H1 (cell line): ENCODE measurements at regions not wholly inside any gene's neighbourhood (a gene's known extent, or its start where the extent isn't known, plus 50 kb on each side); places are given as distances from the start of the nearest gene placed in this dataset.
A peak's percentile ranks its signal among the peaks of the same experiment; 100 is the strongest.

ENCODE experiments used
- CTCF ChIA-PET: fragments of 300-600 bp; sonication (Branson Sonifier 250); formaldehyde crosslinking; loops from one replicate; lab custom pipeline; 2021; ENCODE audit not compliant: partially characterized antibody; lab: Charles Lee
- POLR2A ChIA-PET: fragments of 300-600 bp; sonication (Branson Sonifier 250); formaldehyde crosslinking; loops from one replicate; lab custom pipeline; 2021; ENCODE audit warnings: inconsistent platforms; ENCODE audit not compliant: partially characterized antibody; lab: Charles Lee
- DNase-seq, 2 experiments: peaks; one replicate each; pipeline versions ENCODE4 v3.0.0 to v3.0.0-alpha.2; 2010 to 2022; ENCODE audit warnings: low spot score in 2 of 2, low read depth in 1 of 2, mixed read lengths in 1 of 2
- FAIRE-seq: peaks from 2 replicates; lab custom pipeline; 2011; peaks lifted over from hg19 to GRCh38; lab: Jason Lieb, UNC
- H2AFZ ChIP-seq: 2 replicates; pipeline ENCODE4 v1.8.1; 2012; ENCODE audit warnings: low read length, inconsistent platforms
- H2AK5ac ChIP-seq: 2 replicates; pipeline ENCODE4 v1.6.1; 2013; ENCODE audit warnings: low read depth, low read length
- H2BK120ac ChIP-seq: replicated peaks from 2 replicates; pipeline ENCODE3; 2013; ENCODE audit warnings: low read depth, low read length, inconsistent platforms
- H2BK12ac ChIP-seq: 2 replicates; pipeline ENCODE4 v1.6.1; 2013; ENCODE audit warnings: low read depth, low read length
- H2BK15ac ChIP-seq: 2 replicates; pipeline ENCODE4 v1.6.1; 2013; ENCODE audit warnings: low read length
- H2BK20ac ChIP-seq: 2 replicates; pipeline ENCODE4 v1.6.1; 2013; ENCODE audit warnings: low read length
- H2BK5ac ChIP-seq: 2 replicates; pipeline ENCODE4 v1.6.1; 2013; ENCODE audit warnings: low read depth, low read length
- H3K14ac ChIP-seq: 2 replicates; pipeline ENCODE4 v1.6.1; 2013; ENCODE audit warnings: inconsistent platforms; ENCODE audit not compliant: insufficient read length
- H3K18ac ChIP-seq: 2 replicates; pipeline ENCODE4 v1.6.1; 2013; ENCODE audit warnings: low read length; ENCODE audit errors: extremely low read depth
- H3K23ac ChIP-seq: 2 replicates; pipeline ENCODE4 v1.6.1; 2013; ENCODE audit warnings: inconsistent platforms; ENCODE audit not compliant: insufficient read length
- H3K23me2 ChIP-seq: 2 replicates; pipeline ENCODE4 v1.6.1; 2013; ENCODE audit warnings: low read depth, low read length
- H3K27ac ChIP-seq: 2 replicates; pipeline ENCODE4 v1.6.1; 2011; ENCODE audit warnings: low read depth, low read length, inconsistent platforms
- H3K27me3 ChIP-seq, 4 experiments: replicated peaks in 1 of 4; 1 replicate in 1 of 4; 2 replicates in 3 of 4; pipeline versions ENCODE4 v1.6.1 to v1.8.1; 2011 to 2013; ENCODE audit warnings: low read length in 3 of 4, mild to moderate bottlenecking in 3 of 4, inconsistent platforms in 2 of 4, mixed read lengths in 2 of 4, moderate library complexity in 1 of 4; ENCODE audit not compliant: control insufficient read depth in 3 of 4, insufficient read depth in 3 of 4; ENCODE audit errors: extremely low read depth in 1 of 4
- H3K36me3 ChIP-seq, 4 experiments: 2 replicates each; pipeline versions ENCODE4 v1.6.1 to v1.8.1; 2011 to 2013; ENCODE audit warnings: mild to moderate bottlenecking in 4 of 4, low read length in 3 of 4, moderate library complexity in 2 of 4, control low read depth in 1 of 4, inconsistent platforms in 1 of 4; ENCODE audit not compliant: insufficient read depth in 4 of 4, control insufficient read depth in 2 of 4
- H3K4ac ChIP-seq: replicated peaks from 2 replicates; pipeline ENCODE3; 2013; ENCODE audit warnings: low read length, low read depth, mixed read lengths, inconsistent platforms; ENCODE audit not compliant: insufficient read length
- H3K4me1 ChIP-seq, 4 experiments: replicated peaks in 1 of 4; 1 replicate in 1 of 4; 2 replicates in 3 of 4; pipeline versions ENCODE4 v1.6.1 to v1.8.1; 2011 to 2013; ENCODE audit warnings: low read length in 3 of 4, inconsistent platforms in 2 of 4, mixed read lengths in 1 of 4; ENCODE audit not compliant: insufficient read depth in 4 of 4, control insufficient read depth in 3 of 4
- H3K4me2 ChIP-seq, 2 experiments: 2 replicates each; pipeline versions ENCODE4 v1.6.1 to v1.8.1; 2011 to 2013; ENCODE audit warnings: low read depth in 2 of 2, low read length in 2 of 2, control low read depth in 1 of 2, inconsistent platforms in 1 of 2, mild to moderate bottlenecking in 1 of 2; ENCODE audit not compliant: insufficient read depth in 1 of 2
- H3K4me3 ChIP-seq, 4 experiments: fragments of 200-600, 300-600 bp in 1 of 4; sonication (generic), shearing (Covaris generic), sonication (Bioruptor Twin) in 1 of 4; 2 replicates each; pipeline versions ENCODE4 v1.5.1 to v1.8.1; 2011 to 2016; ENCODE audit warnings: low read length in 4 of 4, low read depth in 3 of 4, control low read depth in 2 of 4, inconsistent platforms in 2 of 4, mild to moderate bottlenecking in 2 of 4, mixed read lengths in 1 of 4, moderate library complexity in 1 of 4; ENCODE audit not compliant: insufficient read depth in 2 of 4; ENCODE audit errors: extremely low read depth in 1 of 4
- H3K56ac ChIP-seq: replicated peaks from 2 replicates; pipeline ENCODE3; 2013; ENCODE audit warnings: low read depth, mild to moderate bottlenecking, mixed read lengths, low read length, inconsistent platforms; ENCODE audit not compliant: insufficient read length
- H3K79me1 ChIP-seq: 2 replicates; pipeline ENCODE4 v1.6.1; 2013; ENCODE audit warnings: low read depth, low read length, control low read depth
- H3K79me2 ChIP-seq, 2 experiments: 2 replicates each; pipeline versions ENCODE4 v1.6.1 to v1.8.1; 2012 to 2013; ENCODE audit warnings: low read length in 2 of 2, mild to moderate bottlenecking in 2 of 2, inconsistent platforms in 1 of 2; ENCODE audit not compliant: insufficient read depth in 2 of 2, control insufficient read depth in 1 of 2
- H3K9ac ChIP-seq, 4 experiments: replicated peaks in 1 of 4; 1 replicate in 1 of 4; 2 replicates in 3 of 4; pipeline versions ENCODE4 v1.6.1 to v1.8.1; 2011 to 2013; ENCODE audit warnings: low read depth in 3 of 4, low read length in 3 of 4, control low read depth in 2 of 4, mild to moderate bottlenecking in 2 of 4, moderate library complexity in 2 of 4, inconsistent platforms in 1 of 4; ENCODE audit errors: extremely low read depth in 1 of 4
- H3K9me3 ChIP-seq, 2 experiments: 2 replicates each; pipeline versions ENCODE4 v1.6.1 to v1.8.1; 2012 to 2013; ENCODE audit warnings: mild to moderate bottlenecking in 2 of 2, moderate library complexity in 2 of 2, control low read depth in 1 of 2, inconsistent platforms in 1 of 2, low read depth in 1 of 2, low read length in 1 of 2, mixed read lengths in 1 of 2; ENCODE audit not compliant: insufficient read depth in 2 of 2
- H4K20me1 ChIP-seq, 2 experiments: replicated peaks in 1 of 2; 2 replicates each; pipeline versions ENCODE3 to v1.8.1; 2011 to 2013; ENCODE audit warnings: inconsistent platforms in 2 of 2, low read length in 2 of 2, mild to moderate bottlenecking in 1 of 2; ENCODE audit not compliant: insufficient read depth in 2 of 2, control insufficient read depth in 1 of 2
- H4K5ac ChIP-seq: 2 replicates; pipeline ENCODE4 v1.6.1; 2013; ENCODE audit warnings: low read length, low read depth, mixed read lengths, inconsistent platforms; ENCODE audit not compliant: insufficient read length
- H4K8ac ChIP-seq: 2 replicates; pipeline ENCODE4 v1.8.0; 2013; ENCODE audit warnings: mild to moderate bottlenecking, moderate library complexity, low read length, inconsistent platforms; ENCODE audit not compliant: insufficient read depth; ENCODE audit errors: extremely low read depth
- H4K91ac ChIP-seq: replicated peaks from 2 replicates; pipeline ENCODE3; 2013; ENCODE audit warnings: low read length, mixed read lengths, inconsistent platforms; ENCODE audit not compliant: insufficient read length
- RAD21 ChIP-seq, 2 experiments: IDR thresholded peaks in 1 of 2; conservative IDR thresholded peaks in 1 of 2; 2 replicates each; pipeline ENCODE4 v1.6.1; 2011; ENCODE audit warnings: low read depth in 2 of 2, low read length in 2 of 2, improper control_type of control experiment in 1 of 2, inconsistent platforms in 1 of 2, mild to moderate bottlenecking in 1 of 2, moderate library complexity in 1 of 2
- RXRA ChIP-seq: IDR thresholded peaks from 2 replicates; pipeline ENCODE4 v1.6.1; 2011; ENCODE audit warnings: low read depth, mild to moderate bottlenecking, low read length, moderate library complexity; ENCODE audit not compliant: insufficient read depth
- SRF ChIP-seq: IDR thresholded peaks from 2 replicates; pipeline ENCODE4 v1.6.1; 2011; ENCODE audit warnings: mild to moderate bottlenecking, low read depth, low read length, moderate library complexity
- TBP ChIP-seq: IDR thresholded peaks from 2 replicates; pipeline ENCODE4 v1.6.1; 2011; ENCODE audit warnings: low read depth, low read length, improper control_type of control experiment
- WGBS, 2 experiments: shearing (Covaris generic) in 1 of 2; methylation state at CpG; one replicate each; pipeline versions ENCODE4 v1.1.6 to v1.1.7; 2013 to 2015; ENCODE audit warnings: low lambda C conversion rate in 2 of 2, mixed read lengths in 2 of 2, inconsistent platforms in 1 of 2, low coverage in 1 of 2, missing lambda C conversion rate in 1 of 2; ENCODE audit not compliant: insufficient replicate concordance in 2 of 2, insufficient coverage in 1 of 2, insufficient read length in 1 of 2; ENCODE audit errors: extremely low coverage in 1 of 2, missing lambda C conversion rate in 1 of 2; 5-methylcytosine and 5-hydroxymethylcytosine counted together
- TF ChIP-seq, protein P1 (sequence below), 3 experiments: IDR thresholded peaks; 1 replicate in 2 of 3; 2 replicates in 1 of 3; pipeline versions ENCODE4 v1.5.1 to v1.6.1; 2011; ENCODE audit warnings: low read length in 3 of 3, mild to moderate bottlenecking in 3 of 3, inconsistent platforms in 2 of 3, low read depth in 1 of 3, moderate library complexity in 1 of 3; ENCODE audit not compliant: insufficient read depth in 1 of 3; ENCODE audit errors: control extremely low read depth in 1 of 3
- TF ChIP-seq, protein P2 (sequence below): IDR thresholded peaks from 2 replicates; pipeline ENCODE4 v1.6.1; 2012; ENCODE audit warnings: inconsistent platforms

DNA sequence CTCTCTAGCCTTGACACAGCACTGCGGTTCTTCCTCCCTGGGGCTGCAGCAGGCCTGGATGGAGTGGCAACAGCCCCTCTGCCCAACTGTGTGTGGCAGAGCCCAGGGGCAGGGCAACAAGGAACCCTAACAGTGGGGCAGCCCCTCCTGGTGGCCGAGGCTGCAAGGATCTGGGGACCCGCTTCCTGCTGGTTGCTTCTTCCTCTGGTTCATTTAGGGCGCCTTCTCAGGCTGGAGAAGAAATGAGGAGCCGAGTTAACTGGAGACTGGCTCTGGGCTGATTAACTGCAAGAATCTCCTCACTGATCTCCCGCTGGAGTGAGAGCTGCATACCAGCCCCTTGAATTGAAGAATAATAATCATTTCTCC is 80.1 kb upstream of the EMX2 start:
- DNase-seq, result peak in 1 of 2 experiments; percentile 65

More for the DNA sequence above, 80.1 kb upstream of the EMX2 start:
- H3K9me3 ChIP-seq, result peaks cover 0 to 9% of the 10 kb centered on the region in 2 experiments; a peak in 1 of 4 replicates
- WGBS, 2 experiments, result 65% methylated on average over 5 of the region's 6 CpGs; no CpG with 5 or more reads in 1 of the 2 experiments
- H3K18ac ChIP-seq, result no peak overlapping the region
- no peak overlapping the region for H3K56ac ChIP-seq
- no peaks in the 10 kb centered on the region for H3K27me3 ChIP-seq
- TF ChIP-seq TBP (peak; percentile 36; the same call in 1 of the 2 replicates), SRF (no peak), RAD21 (IDR thresholded peaks at IDR 0.05 in 1 of 2, conservative IDR thresholded peaks at IDR 0.05 in 1 of 2; ENCODE audit: low read depth in 2 of 2, low read length in 2 of 2) (peak; percentile 45 to 56), RXRA (0 out of 2 replicates have a peak, but pooled peaks have one; percentile 26)
- TF ChIP-seq, protein P1, sequence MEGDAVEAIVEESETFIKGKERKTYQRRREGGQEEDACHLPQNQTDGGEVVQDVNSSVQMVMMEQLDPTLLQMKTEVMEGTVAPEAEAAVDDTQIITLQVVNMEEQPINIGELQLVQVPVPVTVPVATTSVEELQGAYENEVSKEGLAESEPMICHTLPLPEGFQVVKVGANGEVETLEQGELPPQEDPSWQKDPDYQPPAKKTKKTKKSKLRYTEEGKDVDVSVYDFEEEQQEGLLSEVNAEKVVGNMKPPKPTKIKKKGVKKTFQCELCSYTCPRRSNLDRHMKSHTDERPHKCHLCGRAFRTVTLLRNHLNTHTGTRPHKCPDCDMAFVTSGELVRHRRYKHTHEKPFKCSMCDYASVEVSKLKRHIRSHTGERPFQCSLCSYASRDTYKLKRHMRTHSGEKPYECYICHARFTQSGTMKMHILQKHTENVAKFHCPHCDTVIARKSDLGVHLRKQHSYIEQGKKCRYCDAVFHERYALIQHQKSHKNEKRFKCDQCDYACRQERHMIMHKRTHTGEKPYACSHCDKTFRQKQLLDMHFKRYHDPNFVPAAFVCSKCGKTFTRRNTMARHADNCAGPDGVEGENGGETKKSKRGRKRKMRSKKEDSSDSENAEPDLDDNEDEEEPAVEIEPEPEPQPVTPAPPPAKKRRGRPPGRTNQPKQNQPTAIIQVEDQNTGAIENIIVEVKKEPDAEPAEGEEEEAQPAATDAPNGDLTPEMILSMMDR (IDR thresholded peaks at IDR 0.05; ENCODE audit: control extremely low read depth in 1 of 3, insufficient read depth in 1 of 3, low read depth in 1 of 3, low read length in 3 of 3), result peak; percentile 52 to 59 (median 53)
- TF ChIP-seq, protein P2, sequence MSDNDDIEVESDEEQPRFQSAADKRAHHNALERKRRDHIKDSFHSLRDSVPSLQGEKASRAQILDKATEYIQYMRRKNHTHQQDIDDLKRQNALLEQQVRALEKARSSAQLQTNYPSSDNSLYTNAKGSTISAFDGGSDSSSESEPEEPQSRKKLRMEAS, result no peak
- FAIRE-seq, result peak; percentile 32
- POLR2A ChIA-PET, result no interaction called here
- H2BK120ac ChIP-seq, result no peak overlapping the region
- H4K91ac ChIP-seq, result no peak overlapping the region
- H3K4me2 ChIP-seq, result peak overlapping the region in 1 of 2 experiments; percentile 23; a peak in 1 of 4 replicates
- no peak overlapping the region for H2BK20ac ChIP-seq
- H2BK5ac ChIP-seq, result 0 out of 2 replicates have a peak overlapping the region, but pooled peaks have one; percentile 16
- CTCF ChIA-PET, result interaction anchor here (0.7 to 7.0 kb wide), 8 partner anchors 11 to 245 kb away, joined by 3 to 65 read pairs (median 8); no protein-coding TSS in a partner anchor
- no peak overlapping the region for H2BK12ac ChIP-seq
- H3K23me2 ChIP-seq, result no peaks in the 10 kb centered on the region
- no peak overlapping the region for H2BK15ac ChIP-seq
- no peaks in the 10 kb centered on the region for H3K36me3 ChIP-seq
- no peak overlapping the region for H3K4me3 ChIP-seq
- H3K23ac ChIP-seq, result no peak overlapping the region
- no peaks in the 10 kb centered on the region; a peak in 1 of 4 replicates for H3K79me2 ChIP-seq
- H3K79me1 ChIP-seq, result no peaks in the 10 kb centered on the region
- no peak overlapping the region for H3K9ac ChIP-seq
- H3K27ac ChIP-seq, result no peak overlapping the region
- peak overlapping the region; percentile 66; the same call in 1 of the 2 replicates for H2AFZ ChIP-seq
- no peak overlapping the region for H4K5ac ChIP-seq
- H4K20me1 ChIP-seq, result no peaks in the 10 kb centered on the region
- H3K4ac ChIP-seq, result no peak overlapping the region
- no peak overlapping the region for H2AK5ac ChIP-seq
- peaks cover 0 to 13% (median 5%) of the 10 kb centered on the region in 4 experiments; a peak in 5 of 7 replicates for H3K4me1 ChIP-seq
- no peak overlapping the region for H3K14ac ChIP-seq
- no peak overlapping the region for H4K8ac ChIP-seq
